ENCODE measurements at regions not wholly inside any gene's neighbourhood (a gene's known extent, or its start where the extent isn't known, plus 50 kb on each side); places are given as distances from the start of the nearest gene placed in this dataset.

- DNase-seq = no peak
These were observed 1282.9 kb downstream of the TBC1D22A start for GRCh38 chr22:48045369-48045768.

DNA sequence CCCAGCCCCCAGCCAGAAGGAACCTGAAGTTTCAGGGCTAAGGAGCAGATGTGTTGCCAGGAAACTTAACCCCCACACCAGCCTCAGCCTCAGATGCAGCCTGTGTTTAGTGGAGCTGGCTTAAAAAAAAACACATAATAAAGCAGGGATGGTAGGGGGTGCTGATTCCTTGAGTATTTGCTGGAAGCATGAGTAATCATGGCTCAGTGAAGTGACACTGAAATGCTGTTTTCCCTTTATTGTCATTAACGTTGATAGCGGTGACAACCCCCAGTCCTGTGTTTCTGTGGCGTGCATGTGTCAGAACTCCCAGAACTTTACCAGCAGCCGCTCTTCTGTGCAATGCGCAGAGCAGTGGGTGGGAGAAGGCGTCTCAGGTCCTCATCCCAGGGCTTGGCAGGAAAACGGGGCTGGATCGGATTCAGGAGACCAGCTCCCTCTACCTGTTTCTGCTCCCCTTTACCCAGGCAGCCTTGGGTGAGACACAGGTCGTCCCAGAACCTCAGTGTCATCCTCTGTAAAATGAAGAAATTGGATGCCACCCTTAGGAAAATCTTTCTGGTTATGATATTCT lies 1282.1 kb downstream of the TBC1D22A start:
- DNase-seq = no peak

GRCh38 chr22:48043581-48043980 lies 1281.1 kb downstream of the TBC1D22A start:
- no peak for DNase-seq

- DNase-seq = no peak
These were observed 1280.4 kb downstream of the TBC1D22A start for GRCh38 chr22:48042621-48043395.

DNA sequence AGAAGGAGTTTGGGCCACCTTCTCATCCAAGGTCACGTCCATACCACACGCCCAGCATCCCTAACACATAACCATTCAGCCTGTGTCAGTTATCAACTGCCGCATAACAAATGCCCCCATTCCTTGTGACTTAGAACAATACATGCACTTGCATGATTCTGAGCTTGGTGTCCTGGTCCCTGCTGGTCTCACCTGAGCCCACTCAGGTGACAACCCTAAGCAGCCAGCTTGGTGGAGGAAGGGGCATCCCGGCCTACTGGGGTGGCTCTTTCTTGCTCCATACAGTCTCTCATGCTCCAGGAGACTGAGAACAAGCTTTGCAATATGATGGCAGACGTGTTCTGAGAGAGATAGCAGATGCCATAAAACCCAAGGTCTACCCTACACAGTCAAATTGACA lies 1276.9 kb downstream of the TBC1D22A start:
- no peak for DNase-seq

GRCh38 chr22:48037618-48038017 lies 1275.2 kb downstream of the TBC1D22A start:
- DNase-seq = no peak

GRCh38 chr22:48035897-48036296 lies 1273.4 kb downstream of the TBC1D22A start:
- no peak for DNase-seq

DNA sequence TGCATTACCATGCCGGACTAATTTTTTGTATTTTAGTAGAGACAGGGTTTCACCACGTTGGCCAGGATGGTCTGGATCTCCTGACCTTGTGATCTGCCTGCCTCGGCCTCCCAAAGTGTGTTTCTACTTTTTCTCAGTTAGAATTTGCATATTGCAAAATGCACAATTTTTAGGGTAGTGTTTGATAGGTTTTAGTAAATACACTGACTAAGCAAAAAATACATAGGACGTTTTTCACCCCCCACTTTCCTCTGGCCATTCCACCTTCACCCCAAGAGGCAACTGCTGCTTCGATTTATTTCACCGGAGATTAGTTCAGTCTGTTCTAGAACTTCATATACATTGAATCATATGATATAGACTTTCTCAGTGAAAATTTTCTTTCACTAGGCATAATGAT lies 1269.1 kb downstream of the TBC1D22A start:
- no peak for DNase-seq

- no peak for DNase-seq
These were observed 1262.6 kb downstream of the TBC1D22A start for GRCh38 chr22:48025096-48025495.

GRCh38 chr22:48021991-48022401 lies 1259.5 kb downstream of the TBC1D22A start:
- no peak for DNase-seq

- no peak for DNase-seq
These were observed 1255.9 kb downstream of the TBC1D22A start for GRCh38 chr22:48018346-48018745.

- DNase-seq = no peak
These were observed 1253.3 kb downstream of the TBC1D22A start for GRCh38 chr22:48015701-48016100.

GRCh38 chr22:48004936-48005335 lies 1242.5 kb downstream of the TBC1D22A start:
- no peak for DNase-seq

- DNase-seq = no peak
These were observed 1241.6 kb downstream of the TBC1D22A start for GRCh38 chr22:48004038-48004437.

DNA sequence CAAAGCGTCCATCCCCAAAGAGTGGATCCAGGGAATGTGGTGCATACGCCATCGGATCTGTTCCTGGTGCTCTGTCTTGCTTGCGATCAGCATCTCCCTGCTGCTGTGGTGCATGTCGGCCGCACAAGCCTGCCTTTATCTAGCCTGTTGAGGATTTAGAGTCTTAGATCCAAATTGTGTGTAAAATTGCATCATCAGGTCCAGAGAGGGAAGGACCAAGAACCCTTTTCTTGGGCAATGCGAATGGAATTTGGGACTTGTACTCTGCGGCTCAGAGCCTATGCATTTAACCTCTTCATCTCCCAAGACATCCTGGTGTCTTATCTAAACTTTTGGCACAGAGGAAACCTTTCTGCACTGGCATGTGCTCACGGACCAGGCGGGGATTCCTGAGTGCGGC lies 1238.7 kb downstream of the TBC1D22A start:
- DNase-seq = no peak

DNA sequence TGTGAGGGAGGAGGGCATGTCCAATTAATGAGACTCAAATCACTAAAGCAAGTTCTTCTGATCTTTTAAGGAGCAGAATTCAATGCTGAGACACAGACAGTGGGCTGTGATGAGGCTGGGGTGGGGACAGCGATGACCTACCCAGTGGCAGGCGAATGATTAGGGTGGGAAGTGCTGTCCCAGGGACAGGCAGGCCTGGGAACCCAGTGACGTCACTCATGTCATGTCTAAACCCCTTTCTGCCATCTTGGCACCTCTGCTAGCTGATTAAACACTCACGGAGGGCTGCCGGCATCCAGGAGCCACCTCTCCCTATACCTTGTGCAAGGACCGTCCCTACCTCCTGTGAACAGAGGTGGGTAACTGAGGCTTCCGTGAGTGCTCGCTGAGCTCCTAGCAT lies 1235.2 kb downstream of the TBC1D22A start:
- no peak for DNase-seq

- no peak for DNase-seq
These were observed 1234.7 kb downstream of the TBC1D22A start for GRCh38 chr22:47997052-47997590.

DNA sequence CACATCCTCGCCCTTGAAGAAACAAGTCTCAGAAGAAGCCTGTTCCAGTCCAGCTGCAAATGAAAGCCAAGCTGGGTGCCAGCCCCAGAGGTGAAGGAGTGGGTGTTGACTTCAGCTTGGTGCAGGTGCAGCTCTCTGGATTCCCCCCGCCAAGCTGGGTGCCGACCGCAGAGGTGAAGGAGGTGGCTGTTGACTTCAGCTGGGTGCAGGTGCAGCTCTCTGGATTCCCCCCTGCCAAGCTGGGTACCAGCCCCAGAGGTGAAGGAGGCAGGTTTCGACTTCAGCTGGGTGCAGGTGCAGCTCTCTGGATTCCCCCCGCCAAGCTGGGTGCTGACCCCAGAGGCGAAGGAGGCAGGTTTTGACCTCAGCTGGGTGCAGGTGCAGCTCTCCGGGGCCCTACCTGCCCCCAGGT lies 1234.0 kb downstream of the TBC1D22A start:
- no peak for DNase-seq

GRCh38 chr22:47995718-47996117 lies 1233.3 kb downstream of the TBC1D22A start:
- no peak for DNase-seq

DNA sequence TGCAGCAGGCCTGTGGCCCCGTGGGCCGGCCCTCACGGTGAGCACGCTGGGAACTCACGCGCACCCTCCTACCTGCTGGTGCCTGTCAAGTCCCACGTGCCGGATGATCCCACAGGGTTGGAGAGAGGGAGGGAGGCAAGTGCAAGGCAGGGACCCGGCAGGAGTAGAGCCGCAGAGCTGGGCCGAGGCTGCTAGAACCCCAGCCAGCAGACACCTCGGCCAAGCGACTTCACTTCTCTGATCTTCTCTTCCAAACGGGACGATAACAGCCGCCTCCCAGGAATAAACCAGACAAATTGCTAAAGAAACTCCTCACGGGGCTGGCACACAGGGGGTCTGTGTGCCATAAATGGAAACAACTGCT lies 1232.8 kb downstream of the TBC1D22A start:
- no peak for DNase-seq

GRCh38 chr22:47994601-47995263 lies 1232.3 kb downstream of the TBC1D22A start:
- no peak for DNase-seq

GRCh38 chr22:47994045-47994444 lies 1231.6 kb downstream of the TBC1D22A start:
- no peak for DNase-seq

- DNase-seq = no peak
These were observed 1228.0 kb downstream of the TBC1D22A start for GRCh38 chr22:47990481-47990880.

Data from NCI-H1930 (cell line).